Loucy (cell line): ENCODE measurements at regions not wholly inside any gene's neighbourhood (a gene's known extent, or its start where the extent isn't known, plus 50 kb on each side); places are given as distances from the start of the nearest gene placed in this dataset.

Experiments used
- H2AFZ ChIP-seq: fragments of 200-600 bp; sonication (generic); 2 replicates; pipeline ENCODE4 v1.6.0; 2016; ENCODE audit warnings: antibody characterized with exemption, mild to moderate bottlenecking, low read length, moderate library complexity
- H3F3A ChIP-seq: fragments of 200-600 bp; 2 replicates; pipeline ENCODE4 v1.6.0; 2016; ENCODE audit warnings: antibody characterized with exemption, low read depth, mild to moderate bottlenecking
- H3K27me3 ChIP-seq: fragments of 200-600 bp; sonication (generic); 2 replicates; pipeline ENCODE4 v1.6.1; 2014; ENCODE audit warnings: low read length, mild to moderate bottlenecking; ENCODE audit not compliant: insufficient read depth, poor library complexity, severe bottlenecking
- H3K36me3 ChIP-seq: fragments of 200-600 bp; sonication (generic); 2 replicates; pipeline ENCODE4 v1.6.1; 2016; ENCODE audit warnings: low read length; ENCODE audit not compliant: insufficient read depth
- H3K4me1 ChIP-seq: fragments of 200-600 bp; sonication (generic); 2 replicates; pipeline ENCODE4 v1.5.1; 2014; ENCODE audit warnings: low read length, mild to moderate bottlenecking; ENCODE audit not compliant: insufficient read depth, poor library complexity, severe bottlenecking
- H3K4me2 ChIP-seq: fragments of 200-600 bp; sonication (generic); 2 replicates; pipeline ENCODE4 v1.6.0; 2014; ENCODE audit warnings: antibody characterized with exemption, low read length, low read depth, mild to moderate bottlenecking; ENCODE audit not compliant: poor library complexity, severe bottlenecking
- H3K4me3 ChIP-seq: fragments of 200-600 bp; sonication (generic); 2 replicates; pipeline ENCODE4 v1.5.1; 2014; ENCODE audit warnings: low read length, mild to moderate bottlenecking, mixed read lengths; ENCODE audit not compliant: poor library complexity, severe bottlenecking
- H3K79me2 ChIP-seq: fragments of 200-600 bp; sonication (generic); 2 replicates; pipeline ENCODE4 v1.6.1; 2014; ENCODE audit warnings: low read length; ENCODE audit not compliant: insufficient read depth
- H3K9ac ChIP-seq: fragments of 200-600 bp; sonication (generic); 2 replicates; pipeline ENCODE4 v1.6.0; 2014; ENCODE audit warnings: mild to moderate bottlenecking, low read depth, low read length, moderate library complexity; ENCODE audit not compliant: poor library complexity, severe bottlenecking
- H3K9me2 ChIP-seq: fragments of 200-600 bp; sonication (generic); replicated peaks from 2 replicates; pipeline ENCODE4 v1.6.1; 2016; ENCODE audit warnings: low read depth, low read length, mixed read lengths
- H3K9me3 ChIP-seq: fragments of 200-600 bp; sonication (generic); 2 replicates; pipeline ENCODE4 v1.6.1; 2014; ENCODE audit warnings: mild to moderate bottlenecking, antibody characterized with exemption, low read length, low read depth; ENCODE audit not compliant: insufficient read depth
- H4K20me1 ChIP-seq: fragments of 200-600 bp; sonication (generic); 2 replicates; pipeline ENCODE4 v1.6.0; 2014; ENCODE audit warnings: antibody characterized with exemption, low read length, mild to moderate bottlenecking; ENCODE audit not compliant: insufficient read depth, poor library complexity, severe bottlenecking
- EZH2phosphoT487 ChIP-seq: fragments of 200-600 bp; IDR thresholded peaks from 2 replicates; pipeline ENCODE4 v1.6.1; 2018; ENCODE audit warnings: antibody characterized with exemption, mild to moderate bottlenecking, moderate library complexity, borderline replicate concordance
- TF ChIP-seq, protein P1 (sequence below): fragments of 200-600 bp; sonication (generic); conservative IDR thresholded peaks from 2 replicates; pipeline ENCODE4 v1.5.1; 2014; ENCODE audit warnings: mild to moderate bottlenecking, antibody characterized with exemption, low read length

DNA sequence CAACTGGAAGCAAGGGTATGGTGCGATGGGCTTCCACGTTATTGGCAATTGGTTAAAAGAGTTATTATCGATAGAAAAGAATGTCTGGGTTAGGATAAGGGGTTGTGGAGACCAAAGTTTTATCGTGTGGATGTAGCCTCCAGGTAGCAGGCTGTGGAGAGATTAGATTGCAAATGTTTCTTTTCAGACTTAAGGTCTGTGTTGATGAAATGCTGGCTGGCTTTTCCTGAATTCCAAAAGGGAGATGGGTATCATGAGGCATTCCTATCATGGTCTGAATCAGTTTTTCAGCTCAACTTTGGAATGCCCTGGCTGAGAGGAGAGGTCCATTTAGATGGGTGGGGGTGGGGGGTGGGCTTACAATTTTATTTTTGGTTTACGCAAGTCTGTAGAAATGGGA lies 395.0 kb upstream of the RBFOX1 start:
- H4K20me1 ChIP-seq, result no peaks in the 10 kb centered on the region
- H3K4me2 ChIP-seq, result no peak overlapping the region
- no peaks in the 10 kb centered on the region for H3K79me2 ChIP-seq
- TF ChIP-seq EZH2phosphoT487, result no peak
- TF ChIP-seq, protein P1, sequence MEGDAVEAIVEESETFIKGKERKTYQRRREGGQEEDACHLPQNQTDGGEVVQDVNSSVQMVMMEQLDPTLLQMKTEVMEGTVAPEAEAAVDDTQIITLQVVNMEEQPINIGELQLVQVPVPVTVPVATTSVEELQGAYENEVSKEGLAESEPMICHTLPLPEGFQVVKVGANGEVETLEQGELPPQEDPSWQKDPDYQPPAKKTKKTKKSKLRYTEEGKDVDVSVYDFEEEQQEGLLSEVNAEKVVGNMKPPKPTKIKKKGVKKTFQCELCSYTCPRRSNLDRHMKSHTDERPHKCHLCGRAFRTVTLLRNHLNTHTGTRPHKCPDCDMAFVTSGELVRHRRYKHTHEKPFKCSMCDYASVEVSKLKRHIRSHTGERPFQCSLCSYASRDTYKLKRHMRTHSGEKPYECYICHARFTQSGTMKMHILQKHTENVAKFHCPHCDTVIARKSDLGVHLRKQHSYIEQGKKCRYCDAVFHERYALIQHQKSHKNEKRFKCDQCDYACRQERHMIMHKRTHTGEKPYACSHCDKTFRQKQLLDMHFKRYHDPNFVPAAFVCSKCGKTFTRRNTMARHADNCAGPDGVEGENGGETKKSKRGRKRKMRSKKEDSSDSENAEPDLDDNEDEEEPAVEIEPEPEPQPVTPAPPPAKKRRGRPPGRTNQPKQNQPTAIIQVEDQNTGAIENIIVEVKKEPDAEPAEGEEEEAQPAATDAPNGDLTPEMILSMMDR, result no peak
- H3K27me3 ChIP-seq, result no peaks in the 10 kb centered on the region
- no peaks in the 10 kb centered on the region for H3K36me3 ChIP-seq
- no peaks in the 10 kb centered on the region for H3K9me2 ChIP-seq
- no peaks in the 10 kb centered on the region for H3F3A ChIP-seq
- H2AFZ ChIP-seq, result no peak overlapping the region
- no peaks in the 10 kb centered on the region for H3K9me3 ChIP-seq
- H3K9ac ChIP-seq, result no peak overlapping the region
- no peaks in the 10 kb centered on the region for H3K4me1 ChIP-seq
- no peak overlapping the region for H3K4me3 ChIP-seq

DNA sequence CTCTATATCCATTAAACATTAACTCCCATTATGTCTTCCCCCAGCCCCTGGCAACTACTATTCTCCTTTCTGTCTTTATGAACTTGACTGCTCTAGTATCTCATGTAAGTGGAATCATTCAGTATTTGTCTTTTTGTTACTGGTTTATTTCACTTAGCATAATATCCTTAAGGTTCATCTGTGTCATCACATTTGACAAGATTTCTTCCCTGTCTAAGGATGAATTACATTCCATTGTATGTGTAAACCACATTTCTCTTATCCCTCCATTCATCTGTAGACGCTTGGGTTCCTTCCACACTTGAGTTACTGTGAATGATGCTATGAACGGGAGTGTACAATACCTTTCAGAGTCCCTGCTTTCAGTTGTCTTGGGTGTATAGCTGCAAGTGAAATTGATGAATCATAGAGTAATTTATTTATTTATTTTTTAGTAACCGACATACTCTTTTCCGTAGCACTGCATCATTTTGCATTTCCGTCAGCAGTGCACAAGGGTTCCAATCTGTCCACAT lies 399.7 kb upstream of the RBFOX1 start:
- Histone ChIP-seq H3K9me2 (no peaks in the 10 kb centered on the region), H3K36me3 (no peaks in the 10 kb centered on the region), H3K9me3 (no peaks in the 10 kb centered on the region), H3K4me2 (no peak overlapping the region), H3K9ac (no peak overlapping the region), H4K20me1 (no peaks in the 10 kb centered on the region), H3K4me1 (no peaks in the 10 kb centered on the region), H3F3A (no peaks in the 10 kb centered on the region), H3K79me2 (no peaks in the 10 kb centered on the region), H3K4me3 (no peak overlapping the region), H2AFZ (no peak overlapping the region), H3K27me3 (no peaks in the 10 kb centered on the region)
- no peak for TF ChIP-seq EZH2phosphoT487
- TF ChIP-seq, protein P1, result no peak

DNA sequence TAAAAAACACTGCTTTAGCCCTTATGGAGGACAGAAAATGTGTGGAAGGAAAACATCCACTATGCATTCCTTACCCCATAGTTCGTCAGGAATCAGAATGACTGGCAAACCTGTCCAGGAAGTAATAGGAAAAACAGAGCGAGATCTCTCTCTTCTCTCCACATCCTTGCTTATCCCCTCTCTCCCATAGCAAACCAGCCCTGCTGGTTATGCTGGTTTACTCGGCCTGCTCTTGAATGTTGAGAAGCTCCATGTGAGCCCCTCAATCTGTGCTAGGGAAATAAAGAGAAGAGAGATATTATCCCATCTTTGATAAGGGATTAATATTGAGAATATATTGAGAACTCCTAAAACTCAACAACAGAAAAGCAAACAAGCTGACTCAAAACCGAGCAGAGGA lies 402.8 kb upstream of the RBFOX1 start:
- Histone ChIP-seq H3K4me3 (no peak overlapping the region), H3K27me3 (no peaks in the 10 kb centered on the region), H3K9me2 (no peaks in the 10 kb centered on the region), H4K20me1 (no peaks in the 10 kb centered on the region), H3K9ac (no peak overlapping the region), H3K9me3 (no peaks in the 10 kb centered on the region), H2AFZ (no peak overlapping the region), H3K36me3 (no peaks in the 10 kb centered on the region), H3K4me2 (no peak overlapping the region), H3K4me1 (no peaks in the 10 kb centered on the region), H3K79me2 (no peaks in the 10 kb centered on the region), H3F3A (no peaks in the 10 kb centered on the region)
- TF ChIP-seq, protein P1, result no peak
- TF ChIP-seq EZH2phosphoT487, result no peak
